Transverse colon (tissue), 4 donors: ENCODE measurements at regions not wholly inside any gene's neighbourhood (a gene's known extent, or its start where the extent isn't known, plus 50 kb on each side); places are given as distances from the start of the nearest gene placed in this dataset.

Source experiments
- DNase-seq: peaks from one replicate; pipeline ENCODE4 v3.0.0-alpha.2; 2019
- H3K27ac ChIP-seq, 4 donors: fragments of 200-600 bp; sonication (generic); 2 replicates each; pipeline ENCODE4 v1.5.1; 2016 to 2018; ENCODE audit warnings: inconsistent platforms in 4 of 4
- H3K27me3 ChIP-seq: fragments of 200-600 bp; sonication (generic); 2 replicates; pipeline ENCODE4 v1.5.1; 2017; ENCODE audit warnings: inconsistent platforms
- H3K36me3 ChIP-seq, 4 donors: fragments of 200-600 bp; sonication (generic); 2 replicates each; pipeline ENCODE4 v1.5.1; 2017 to 2019; ENCODE audit warnings: inconsistent platforms in 4 of 4
- H3K4me1 ChIP-seq, 4 donors: fragments of 200-600 bp; sonication (generic); 2 replicates each; pipeline ENCODE4 v1.5.1; 2017 to 2020; ENCODE audit warnings: inconsistent platforms in 4 of 4
- H3K4me3 ChIP-seq, 4 donors: fragments of 200-600 bp; sonication (generic); 1 replicate in 1 of 4; 2 replicates in 3 of 4; pipeline versions ENCODE4 v1.5.1 to v1.6.1; 2017 to 2019; ENCODE audit warnings: inconsistent platforms in 4 of 4
- H3K9me3 ChIP-seq, 2 donors: fragments of 200-600 bp; sonication (generic); 2 replicates each; pipeline ENCODE4 v1.5.1; 2017 to 2019; ENCODE audit warnings: inconsistent platforms in 2 of 2
- EP300 ChIP-seq: sonication (generic); formaldehyde crosslinking; IDR thresholded peaks from one replicate; pipeline ENCODE4 v1.6.1; 2017; ENCODE audit warnings: antibody characterized with exemption, low read depth
- POLR2A ChIP-seq: fragments of 450-650 bp; IDR thresholded peaks from one replicate; pipeline ENCODE4 v1.6.1; 2016; ENCODE audit warnings: antibody characterized with exemption, mild to moderate bottlenecking, moderate library complexity
- POLR2AphosphoS5 ChIP-seq, 3 donors: sonication (generic); formaldehyde crosslinking; IDR thresholded peaks; one replicate each; pipeline ENCODE4 v1.6.1; 2016; ENCODE audit warnings: antibody characterized with exemption in 3 of 3
- WGBS, 2 donors: methylation state at CpG; one replicate each; pipeline ENCODE4 v1.1.5; 2018; ENCODE audit warnings: low coverage in 1 of 2; 5-methylcytosine and 5-hydroxymethylcytosine counted together
- in situ Hi-C, 4 donors: fragments of 200-750 bp; cut with MboI; loops; one replicate each; pipeline versions ENCODE4 v1.15.0 to v1.15.1; 2017; ENCODE audit warnings: low sequenced_read_pairs in 3 of 4, low pct_ligation_motif_present in 1 of 4, low pct_unique_long_range_greater_than_20kb in 1 of 4
- intact Hi-C: fragments of 100-400 bp; cut with DNase I; formaldehyde crosslinking; loops from one replicate; pipeline ENCODE4 v1.15.1; 2023; ENCODE audit warnings: low total_unique reads
- TF ChIP-seq, protein P1 (sequence below), 5 experiments: fragments of 200-600 bp in 3 of 5; fragments of 450-650 bp in 2 of 5; sonication (generic) in 3 of 5; IDR thresholded peaks; 1 replicate in 2 of 5; 2 replicates in 3 of 5; pipeline ENCODE4 v1.5.1; 2016 to 2017; ENCODE audit warnings: antibody characterized with exemption in 5 of 5, inconsistent platforms in 3 of 5, mild to moderate bottlenecking in 2 of 5, moderate library complexity in 1 of 5

DNA sequence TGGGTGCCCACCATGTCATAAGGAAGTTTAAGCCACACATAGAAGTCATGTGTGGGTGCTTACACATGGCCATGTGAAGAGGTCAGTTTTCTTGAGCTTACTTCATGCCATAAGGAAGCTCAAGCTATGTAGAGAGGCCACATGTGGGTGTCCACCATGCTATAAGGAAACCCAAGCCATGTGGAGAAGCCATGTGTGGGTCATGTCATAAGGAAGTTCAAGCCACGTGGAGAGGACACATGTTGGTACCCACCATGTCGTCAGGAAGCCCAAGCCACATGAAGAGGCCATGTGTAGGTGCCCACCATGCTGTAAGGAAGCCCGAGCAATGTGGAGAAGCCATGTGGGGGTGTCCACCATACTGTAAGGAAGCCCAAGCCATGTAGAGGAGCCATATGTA is 1089.2 kb upstream of the AUTS2 start:
- Histone ChIP-seq H3K4me1 (no peaks in the 10 kb centered on the region), H3K4me3 (no peak overlapping the region), H3K36me3 (no peaks in the 10 kb centered on the region), H3K9me3 (peaks cover 7 to 11% of the 10 kb centered on the region in 2 donors), H3K27ac (no peak overlapping the region), H3K27me3 (no peaks in the 10 kb centered on the region)
- WGBS, 2 donors: 43 to 54% methylated on average over 1 to 3 of the region's 3 CpGs
- TF ChIP-seq EP300: no peak
- TF ChIP-seq, protein P1, sequence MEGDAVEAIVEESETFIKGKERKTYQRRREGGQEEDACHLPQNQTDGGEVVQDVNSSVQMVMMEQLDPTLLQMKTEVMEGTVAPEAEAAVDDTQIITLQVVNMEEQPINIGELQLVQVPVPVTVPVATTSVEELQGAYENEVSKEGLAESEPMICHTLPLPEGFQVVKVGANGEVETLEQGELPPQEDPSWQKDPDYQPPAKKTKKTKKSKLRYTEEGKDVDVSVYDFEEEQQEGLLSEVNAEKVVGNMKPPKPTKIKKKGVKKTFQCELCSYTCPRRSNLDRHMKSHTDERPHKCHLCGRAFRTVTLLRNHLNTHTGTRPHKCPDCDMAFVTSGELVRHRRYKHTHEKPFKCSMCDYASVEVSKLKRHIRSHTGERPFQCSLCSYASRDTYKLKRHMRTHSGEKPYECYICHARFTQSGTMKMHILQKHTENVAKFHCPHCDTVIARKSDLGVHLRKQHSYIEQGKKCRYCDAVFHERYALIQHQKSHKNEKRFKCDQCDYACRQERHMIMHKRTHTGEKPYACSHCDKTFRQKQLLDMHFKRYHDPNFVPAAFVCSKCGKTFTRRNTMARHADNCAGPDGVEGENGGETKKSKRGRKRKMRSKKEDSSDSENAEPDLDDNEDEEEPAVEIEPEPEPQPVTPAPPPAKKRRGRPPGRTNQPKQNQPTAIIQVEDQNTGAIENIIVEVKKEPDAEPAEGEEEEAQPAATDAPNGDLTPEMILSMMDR (IDR thresholded peaks at IDR 0.05): no peak
- TF ChIP-seq POLR2AphosphoS5 (IDR thresholded peaks at IDR 0.05): no peak
- no peak for TF ChIP-seq POLR2A
- intact Hi-C loops (no loop called here), in situ Hi-C loops (no loop called here)
- no peak for DNase-seq

DNA sequence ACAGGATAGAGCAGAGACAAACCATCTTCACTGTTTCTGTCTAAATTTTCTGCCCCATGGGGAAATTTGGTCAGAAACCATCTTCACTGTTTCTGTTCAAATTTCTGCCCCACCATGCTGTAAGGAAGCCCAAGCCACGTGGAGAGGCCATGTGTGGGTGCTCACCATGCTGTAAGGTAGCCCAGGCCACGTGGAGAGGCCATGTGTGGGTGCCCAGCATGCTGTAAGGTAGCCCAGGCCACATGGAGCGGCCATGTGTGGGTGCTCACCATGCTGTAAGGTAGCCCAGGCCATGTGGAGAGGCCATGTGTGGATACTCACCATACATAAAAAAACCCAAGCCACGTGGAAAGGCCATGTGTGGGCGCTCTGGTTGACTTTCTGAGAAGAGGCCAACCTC is 1088.7 kb upstream of the AUTS2 start:
- TF ChIP-seq, protein P1 (IDR thresholded peaks at IDR 0.05): no peak
- TF ChIP-seq POLR2AphosphoS5 (IDR thresholded peaks at IDR 0.05): no peak
- no peak for TF ChIP-seq EP300
- TF ChIP-seq POLR2A: no peak
- no peaks in the 10 kb centered on the region for H3K27me3 ChIP-seq
- in situ Hi-C loops (loop anchor here in 1 of 4 donors (10.0 kb wide), 1 partner anchor 65 kb away; no protein-coding TSS in a partner anchor), intact Hi-C loops (no loop called here)
- no peak for DNase-seq
- no peaks in the 10 kb centered on the region for H3K36me3 ChIP-seq
- H3K9me3 ChIP-seq: peaks cover 7 to 11% of the 10 kb centered on the region in 2 donors
- no peak overlapping the region for H3K4me3 ChIP-seq
- WGBS, 2 donors: 8 to 48% methylated on average over 2 to 5 of the region's 5 CpGs
- no peak overlapping the region for H3K27ac ChIP-seq
- H3K4me1 ChIP-seq: no peaks in the 10 kb centered on the region

DNA sequence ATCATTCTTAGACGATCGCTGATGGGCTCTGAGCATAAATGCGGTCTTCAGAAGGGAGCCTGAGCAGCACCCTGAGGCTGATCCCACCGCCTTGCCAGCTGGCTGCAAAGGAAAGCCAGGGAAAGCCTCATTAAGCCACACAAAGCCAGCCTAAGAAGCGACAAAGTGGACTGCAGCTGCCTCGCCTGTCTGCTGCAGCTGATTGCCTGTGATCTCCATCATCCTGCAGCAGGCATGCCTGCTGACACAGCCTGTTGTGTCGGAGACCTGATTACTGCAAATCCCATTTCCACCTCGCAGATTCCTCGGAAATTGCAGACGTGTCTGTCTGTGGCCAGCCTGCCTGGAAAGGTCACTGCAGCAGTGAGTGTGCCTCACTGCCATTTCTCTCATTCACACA is 1087.0 kb upstream of the AUTS2 start:
- Histone ChIP-seq H3K36me3 (no peaks in the 10 kb centered on the region), H3K27me3 (no peaks in the 10 kb centered on the region), H3K9me3 (peaks cover 7 to 11% of the 10 kb centered on the region in 2 donors), H3K4me3 (no peak overlapping the region), H3K4me1 (no peaks in the 10 kb centered on the region), H3K27ac (no peak overlapping the region)
- no peak for TF ChIP-seq POLR2A
- no peak for TF ChIP-seq POLR2AphosphoS5 (IDR thresholded peaks at IDR 0.05)
- TF ChIP-seq EP300: no peak
- TF ChIP-seq, protein P1 (IDR thresholded peaks at IDR 0.05): no peak
- in situ Hi-C loops: loop anchor here in 1 of 4 donors (10.0 kb wide), 1 partner anchor 64 kb away; no protein-coding TSS in a partner anchor
- intact Hi-C loops: no loop called here
- no peak for DNase-seq
- WGBS, 2 donors: 63% methylated on average over 10 of the region's 10 CpGs; no CpG with 5 or more reads in 1 of the 2 donors

DNA sequence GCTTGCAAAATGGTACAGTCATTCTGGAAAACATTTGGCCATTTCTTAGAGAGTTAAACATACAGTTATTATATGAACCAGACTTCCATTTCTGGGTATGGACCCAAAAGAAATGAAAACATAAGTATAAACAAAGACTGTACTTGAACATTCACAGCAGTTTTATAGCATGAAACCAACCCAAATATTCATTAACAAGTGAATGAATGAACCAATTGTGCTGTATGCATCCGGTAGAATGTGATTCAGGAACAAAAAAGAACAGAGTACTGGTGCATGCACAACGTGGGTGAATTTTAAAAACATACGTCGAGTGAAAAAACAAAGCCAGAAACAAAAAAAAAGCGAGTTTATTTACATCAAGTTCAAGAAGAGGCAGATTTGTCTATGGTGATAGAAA is 1085.8 kb upstream of the AUTS2 start:
- H3K27me3 ChIP-seq: no peaks in the 10 kb centered on the region
- DNase-seq: no peak
- no peak overlapping the region for H3K27ac ChIP-seq
- intact Hi-C loops: no loop called here
- WGBS, 2 donors: 62 to 71% methylated on average over 5 of the region's 5 CpGs
- TF ChIP-seq POLR2A: no peak
- no peak for TF ChIP-seq POLR2AphosphoS5 (IDR thresholded peaks at IDR 0.05)
- TF ChIP-seq, protein P1 (IDR thresholded peaks at IDR 0.05): no peak
- TF ChIP-seq EP300: no peak
- no peak overlapping the region for H3K4me3 ChIP-seq
- in situ Hi-C loops: loop anchor here in 1 of 4 donors (10.0 kb wide), 1 partner anchor 62 kb away; no protein-coding TSS in a partner anchor
- H3K36me3 ChIP-seq: no peaks in the 10 kb centered on the region
- no peaks in the 10 kb centered on the region for H3K4me1 ChIP-seq
- peaks cover 7 to 11% of the 10 kb centered on the region in 2 donors for H3K9me3 ChIP-seq
